Stimulated activated CD4-positive, alpha-beta T cell treated with anti-CD3 and anti-CD28 coated beads, Interleukin-2, amount 100 ng/mL, for 24 hours (primary cell): ENCODE measurements at regions not wholly inside any gene's neighbourhood (a gene's known extent, or its start where the extent isn't known, plus 50 kb on each side); places are given as distances from the start of the nearest gene placed in this dataset.
"Not testable (repeated sequence)": the region's sequence is repeated elsewhere in the genome, so short reads cannot be mapped to it uniquely, and the experiment has no call there.

Experiments
- DNase-seq, 2 donors: peaks; one replicate each; pipeline ENCODE4 v3.0.0-alpha.2; 2020

DNA sequence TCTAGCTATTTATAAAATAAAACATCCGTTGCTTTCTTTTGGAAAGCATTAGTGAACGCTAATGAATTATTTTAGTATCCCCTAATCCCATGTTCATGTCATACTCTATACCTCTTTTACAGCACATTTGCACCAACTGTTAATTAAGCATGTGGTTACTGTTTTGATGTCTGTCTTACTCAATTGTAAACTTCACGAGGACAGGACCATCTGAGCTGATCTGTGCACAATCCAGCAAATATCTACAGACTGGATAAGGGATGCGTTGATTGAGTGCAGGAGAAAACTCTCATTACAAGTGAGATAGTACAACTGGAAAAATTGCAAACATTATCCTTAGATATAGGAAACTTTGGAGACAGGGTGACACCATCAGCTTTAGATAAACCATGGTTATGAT, 201.1 kb downstream of the PCDH20 start:
- no peak for DNase-seq

- DNase-seq, result not testable (repeated sequence)
These were observed 209.8 kb downstream of the PCDH20 start for GRCh38 chr13:61205898-61206297.

GRCh38 chr13:61204025-61204424, 211.6 kb downstream of the PCDH20 start:
- no peak for DNase-seq

DNA sequence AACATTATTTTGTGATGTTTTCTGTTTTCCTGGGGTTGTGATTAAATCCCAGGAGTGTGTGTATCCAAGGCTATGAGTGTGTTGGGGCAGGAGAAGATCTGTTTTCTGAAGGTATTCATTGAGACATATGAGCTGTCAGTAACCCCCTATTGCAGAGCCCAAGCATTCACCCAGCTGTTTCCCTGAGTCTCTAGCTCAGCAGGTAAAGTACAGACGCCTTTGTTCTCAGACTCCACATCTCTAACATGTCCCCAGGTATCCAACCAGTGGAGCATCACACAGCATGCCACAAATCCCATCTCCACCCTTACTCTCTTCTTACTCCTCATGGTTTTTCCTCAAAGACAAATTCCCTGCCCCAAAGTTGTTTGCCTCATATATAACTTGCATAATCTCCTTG, 213.6 kb downstream of the PCDH20 start:
- no peak for DNase-seq

GRCh38 chr13:61192826-61193225, 222.8 kb downstream of the PCDH20 start:
- no peak for DNase-seq

DNA sequence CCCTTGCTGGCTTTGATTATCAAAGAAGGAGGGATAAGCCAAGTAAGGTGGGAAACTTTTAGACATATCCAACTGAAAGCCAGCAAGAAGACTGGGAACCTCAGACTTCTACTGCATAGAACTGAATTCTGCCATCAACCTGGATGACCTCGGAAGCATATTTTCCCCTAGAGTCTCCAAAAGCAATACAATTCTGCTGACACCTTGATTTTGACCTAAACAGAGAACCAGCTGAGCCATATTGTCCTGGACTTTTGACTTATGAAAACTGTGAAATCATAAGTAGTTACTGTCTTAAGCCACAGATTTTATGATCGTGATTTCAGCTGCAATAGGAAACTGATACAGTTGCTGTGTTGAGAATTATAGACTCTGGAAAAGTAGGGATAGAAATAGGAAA, 227.6 kb downstream of the PCDH20 start:
- DNase-seq, result no peak

DNA sequence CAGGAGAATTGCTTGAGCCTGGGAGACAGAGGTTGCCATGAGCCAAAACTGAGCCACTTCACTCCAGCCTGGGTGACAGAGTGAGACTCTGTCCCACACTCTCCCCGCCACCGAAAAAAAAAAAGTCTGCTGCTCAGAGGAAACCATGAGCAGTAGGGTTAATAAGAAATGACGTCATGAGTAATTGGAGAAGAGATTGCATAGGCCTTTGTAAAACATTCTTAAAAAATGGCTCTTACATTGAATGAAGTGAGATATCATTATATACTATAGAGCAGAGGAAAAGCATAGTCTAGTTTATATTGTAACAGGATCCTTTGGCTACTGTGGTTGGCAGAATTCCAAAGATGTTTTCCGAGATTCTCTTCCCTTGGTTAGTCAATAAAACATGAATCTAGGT, 228.2 kb downstream of the PCDH20 start:
- DNase-seq, result no peak

DNA sequence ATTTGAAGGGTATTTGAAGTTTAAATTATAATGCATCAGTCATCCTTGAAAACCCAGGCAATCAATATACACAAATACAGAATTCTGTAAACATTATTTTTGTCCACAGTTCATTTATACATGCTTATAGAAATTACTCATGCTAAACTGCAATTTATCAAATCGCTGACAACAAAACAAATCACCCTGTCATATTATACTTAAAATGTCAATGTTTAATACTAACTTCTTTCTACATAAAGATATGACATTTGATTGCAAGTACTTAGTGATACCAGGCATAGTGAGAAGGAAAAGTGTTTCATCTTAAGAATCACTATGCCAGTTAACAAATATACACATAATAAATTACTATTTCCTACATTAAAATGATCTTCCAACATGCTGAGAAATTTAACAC, 232.0 kb downstream of the PCDH20 start:
- DNase-seq, result no peak

DNA sequence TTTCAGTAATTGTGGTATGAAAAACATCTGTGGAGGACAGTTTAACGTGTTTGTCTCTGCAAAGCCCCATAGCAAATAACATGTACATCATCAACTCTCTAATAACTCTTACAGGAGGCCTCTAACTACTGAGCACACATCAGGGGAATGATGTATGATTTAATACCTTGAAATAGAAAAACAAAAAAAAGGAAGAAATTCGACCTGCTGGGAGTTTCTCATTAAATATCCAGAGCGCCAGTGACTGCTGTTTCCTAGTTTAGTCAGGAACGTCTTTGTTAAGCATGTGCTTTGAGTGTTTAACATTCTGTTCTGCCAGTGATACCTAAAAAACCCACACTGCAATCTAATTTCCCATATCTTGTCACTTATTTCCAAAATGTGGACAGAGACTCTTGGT, 235.4 kb downstream of the PCDH20 start:
- DNase-seq, result no peak

GRCh38 chr13:61179741-61180140, 235.9 kb downstream of the PCDH20 start:
- DNase-seq, result no peak

- no peak for DNase-seq
These were observed 244.8 kb downstream of the PCDH20 start for GRCh38 chr13:61170856-61171255.

- no peak for DNase-seq
These were observed 253.0 kb downstream of the PCDH20 start for GRCh38 chr13:61162636-61163035.

- DNase-seq, result no peak
These were observed 253.5 kb downstream of the PCDH20 start for GRCh38 chr13:61162106-61162505.

DNA sequence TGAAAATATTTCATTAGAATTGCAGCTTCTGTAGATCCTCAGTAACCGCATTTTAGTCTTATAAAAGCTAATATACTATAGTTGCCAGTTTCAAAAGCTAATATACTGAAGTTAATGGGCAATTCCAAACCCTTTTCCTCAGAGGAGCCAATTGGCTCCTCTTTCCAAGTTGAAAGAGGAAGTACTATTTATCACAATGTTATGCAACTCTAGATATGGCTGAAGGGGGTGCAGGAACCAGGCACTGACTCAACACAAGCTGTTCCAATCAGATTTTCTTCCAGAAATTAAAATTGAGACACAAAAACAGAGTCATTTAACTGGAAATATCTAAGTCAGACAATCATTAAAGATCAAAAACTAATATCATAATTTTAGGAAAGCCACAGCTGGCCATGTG, 258.9 kb downstream of the PCDH20 start:
- no peak for DNase-seq

DNA sequence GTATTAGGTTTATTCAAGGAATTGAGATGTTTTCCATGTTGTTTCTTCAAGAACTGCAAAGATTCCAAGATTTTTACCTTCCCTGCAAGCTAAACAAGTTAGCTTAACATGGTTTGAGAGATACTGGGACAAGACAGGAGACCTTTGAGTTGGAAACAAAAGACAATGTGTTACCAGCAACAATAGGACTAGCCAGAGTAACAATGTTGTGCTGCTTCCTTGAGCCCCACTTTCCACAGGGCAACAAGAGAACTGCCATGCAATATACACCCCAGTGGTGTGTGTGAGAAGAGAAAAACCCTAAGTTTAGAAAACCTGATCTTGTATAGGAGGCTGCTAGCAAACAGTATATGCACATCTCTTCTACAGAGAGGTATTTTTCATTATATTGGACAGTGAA, 264.6 kb downstream of the PCDH20 start:
- no peak for DNase-seq

DNA sequence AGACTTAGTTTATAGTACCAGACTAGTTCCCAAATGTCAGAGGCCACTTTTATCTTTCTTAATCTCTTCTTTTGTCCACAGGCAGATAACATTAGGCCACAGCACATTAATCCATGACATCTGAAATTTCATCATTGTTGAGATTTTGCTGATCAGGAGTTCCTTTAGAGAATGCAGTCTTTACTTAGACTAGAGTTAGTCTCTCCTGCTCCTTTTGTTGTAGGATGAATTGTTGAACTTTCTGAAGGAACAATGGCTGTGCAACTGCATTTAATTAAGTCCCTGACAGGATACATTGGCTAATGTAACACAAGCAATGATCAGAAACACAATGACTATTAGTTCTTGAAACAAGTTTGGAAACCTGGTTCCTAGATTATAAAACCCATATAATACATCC, 266.3 kb downstream of the PCDH20 start:
- DNase-seq, result no peak

DNA sequence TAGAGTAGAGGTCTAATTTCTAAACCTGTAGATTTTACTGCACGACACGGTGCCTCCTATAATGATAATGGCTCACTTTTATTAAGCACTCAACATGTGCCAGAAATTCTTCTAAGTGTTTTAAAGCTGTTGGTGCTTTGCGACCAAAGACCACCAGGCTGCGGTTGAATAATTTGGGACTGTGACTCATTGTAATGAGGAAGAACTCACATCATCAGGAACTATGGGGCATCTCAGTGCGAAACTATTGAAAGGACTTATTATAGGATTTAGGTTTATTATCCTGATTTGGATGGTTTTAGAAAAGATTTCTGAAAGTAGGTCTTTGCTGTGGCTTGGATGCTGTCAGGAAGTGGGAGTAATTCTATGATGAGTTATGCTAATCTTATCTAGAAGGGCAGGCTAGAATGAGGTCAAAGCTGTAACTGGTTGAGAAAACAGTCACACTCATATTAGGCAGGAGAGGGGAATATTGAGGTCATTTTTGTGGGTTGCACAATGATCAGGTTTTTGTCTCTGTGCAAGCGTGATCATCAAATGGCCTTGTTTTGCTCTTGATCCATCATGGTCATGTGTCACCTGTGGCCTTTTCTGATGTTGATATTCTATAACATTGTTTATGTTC, 266.8 kb downstream of the PCDH20 start:
- no peak for DNase-seq

- no peak for DNase-seq
These were observed 267.4 kb downstream of the PCDH20 start for GRCh38 chr13:61148211-61148610.

GRCh38 chr13:61146571-61146970, 269.1 kb downstream of the PCDH20 start:
- no peak for DNase-seq

DNA sequence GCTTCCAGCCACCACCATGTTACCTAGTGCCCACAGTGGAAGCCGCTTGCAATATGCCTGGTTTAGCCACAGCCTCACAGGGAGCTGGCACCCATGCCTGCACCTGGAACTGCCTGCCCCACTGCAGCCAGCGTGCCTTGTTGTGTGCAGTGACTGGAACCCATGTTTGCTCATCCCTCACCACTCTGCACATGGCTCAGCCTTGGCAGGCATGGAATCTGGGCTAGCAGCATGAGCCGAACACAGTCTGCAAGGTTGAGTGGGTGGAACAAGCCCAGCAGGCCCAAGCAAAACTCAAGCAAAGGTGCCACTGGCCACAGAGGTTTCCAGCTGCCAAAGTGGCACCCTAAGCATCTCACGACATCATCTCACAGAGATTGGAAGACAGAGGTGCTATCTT, 269.5 kb downstream of the PCDH20 start:
- no peak for DNase-seq

DNA sequence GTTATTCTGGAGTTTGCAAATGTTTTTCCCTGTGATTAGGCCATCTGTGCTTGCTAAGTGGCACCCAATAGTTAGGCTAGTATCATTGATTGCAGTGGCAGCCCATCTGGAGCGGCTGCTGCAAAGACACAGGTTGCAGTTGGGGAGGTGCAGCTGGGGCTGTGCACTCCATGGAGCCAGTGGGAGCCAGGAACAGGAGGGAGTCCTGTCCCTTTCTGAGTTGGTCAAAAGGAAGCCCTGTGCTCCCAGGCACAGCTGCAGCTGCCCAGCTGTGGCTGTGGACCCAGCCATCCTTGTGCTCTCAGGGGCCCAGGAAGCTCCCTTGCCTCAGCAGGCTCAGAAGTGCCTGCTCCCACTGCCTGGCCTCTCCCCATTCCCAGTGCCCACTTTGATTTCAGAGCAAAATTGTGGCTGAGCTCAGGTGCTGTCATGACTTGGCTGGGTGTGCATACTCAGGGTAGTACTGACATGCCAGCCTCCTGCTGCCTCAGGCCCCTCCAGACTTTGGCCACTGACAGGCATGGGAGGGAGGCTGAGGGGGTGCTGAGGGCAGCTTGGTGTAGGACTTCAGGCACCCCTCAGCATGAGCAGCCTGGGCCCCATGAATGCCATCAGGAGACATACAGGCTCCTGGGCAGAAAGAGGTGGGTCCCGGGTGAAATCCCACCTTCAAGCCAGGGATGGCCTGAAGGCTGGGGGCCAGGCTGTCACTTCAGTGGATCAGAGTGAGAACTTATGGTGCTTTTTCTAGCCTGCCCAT, 270.6 kb downstream of the PCDH20 start:
- DNase-seq, result no peak

- DNase-seq, result no peak
These were observed 271.3 kb downstream of the PCDH20 start for GRCh38 chr13:61144301-61144700.

GRCh38 chr13:61142506-61142905, 273.1 kb downstream of the PCDH20 start:
- no peak for DNase-seq

GRCh38 chr13:61138857-61139256, 276.8 kb downstream of the PCDH20 start:
- DNase-seq, result no peak

- DNase-seq, result no peak
These were observed 279.1 kb downstream of the PCDH20 start for GRCh38 chr13:61136515-61136914.
